IPS-NIHi11 (cell line): ENCODE measurements at regions not wholly inside any gene's neighbourhood (a gene's known extent, or its start where the extent isn't known, plus 50 kb on each side); places are given as distances from the start of the nearest gene placed in this dataset.
"Not testable (repeated sequence)": the region's sequence is repeated elsewhere in the genome, so short reads cannot be mapped to it uniquely, and the experiment has no call there.

Experiments used
- DNase-seq: peaks from one replicate; pipeline ENCODE4 v3.0.0; 2012; ENCODE audit warnings: mixed read lengths, low spot score

DNA sequence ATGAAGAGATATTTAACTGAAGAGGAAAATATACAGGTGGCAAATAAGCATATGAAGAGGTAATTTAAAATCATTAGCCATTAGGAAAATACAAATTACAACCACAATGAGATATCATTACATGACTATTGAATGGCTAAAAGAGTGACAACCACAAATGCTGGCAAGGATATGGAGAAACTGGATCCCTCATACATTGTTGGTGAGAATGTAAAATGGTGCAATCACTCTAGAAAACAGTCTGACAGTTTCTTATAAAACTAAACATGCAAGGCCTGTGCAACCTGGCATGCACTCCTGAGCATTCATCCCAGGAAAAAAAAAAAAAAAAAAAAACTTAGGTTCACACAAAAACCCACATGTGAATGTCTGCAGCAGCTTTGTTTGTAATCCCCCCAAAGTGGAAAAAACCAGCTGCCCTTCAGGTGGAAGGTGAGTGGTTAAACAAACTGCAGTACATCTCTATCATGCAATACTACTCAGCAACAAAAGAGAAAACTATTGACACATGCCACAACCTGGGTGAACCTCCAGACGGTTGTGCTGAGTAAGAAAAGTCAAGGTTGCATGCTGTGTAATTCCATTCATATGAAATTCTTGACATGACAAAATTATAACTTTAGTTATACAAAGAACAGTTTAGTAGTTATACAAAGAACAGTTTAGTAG is 189.2 kb upstream of the IRF2BP2 start:
- DNase-seq: not testable (repeated sequence)

DNA sequence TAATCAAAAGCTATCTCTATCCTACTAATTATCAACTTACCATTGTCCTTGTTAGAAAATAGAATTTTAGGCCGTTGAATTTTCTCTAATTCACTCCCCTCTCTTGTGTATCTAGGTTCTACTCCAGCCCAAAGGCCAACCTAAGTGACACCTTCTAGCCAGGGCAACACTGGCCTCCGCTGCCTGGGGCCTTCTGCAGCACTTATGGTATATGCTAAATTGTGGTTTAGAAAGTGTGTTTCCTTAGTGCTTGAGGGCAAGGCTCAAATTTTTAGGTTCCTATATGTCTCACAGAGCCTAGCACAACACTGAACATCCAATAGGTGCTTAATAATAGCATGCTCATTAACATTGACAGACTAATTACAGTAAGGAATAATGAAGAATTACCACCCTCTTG is 187.2 kb upstream of the IRF2BP2 start:
- DNase-seq: not testable (repeated sequence)

GRCh38 chr1:234796438-234796792 is 186.4 kb upstream of the IRF2BP2 start:
- not testable (repeated sequence) for DNase-seq

DNA sequence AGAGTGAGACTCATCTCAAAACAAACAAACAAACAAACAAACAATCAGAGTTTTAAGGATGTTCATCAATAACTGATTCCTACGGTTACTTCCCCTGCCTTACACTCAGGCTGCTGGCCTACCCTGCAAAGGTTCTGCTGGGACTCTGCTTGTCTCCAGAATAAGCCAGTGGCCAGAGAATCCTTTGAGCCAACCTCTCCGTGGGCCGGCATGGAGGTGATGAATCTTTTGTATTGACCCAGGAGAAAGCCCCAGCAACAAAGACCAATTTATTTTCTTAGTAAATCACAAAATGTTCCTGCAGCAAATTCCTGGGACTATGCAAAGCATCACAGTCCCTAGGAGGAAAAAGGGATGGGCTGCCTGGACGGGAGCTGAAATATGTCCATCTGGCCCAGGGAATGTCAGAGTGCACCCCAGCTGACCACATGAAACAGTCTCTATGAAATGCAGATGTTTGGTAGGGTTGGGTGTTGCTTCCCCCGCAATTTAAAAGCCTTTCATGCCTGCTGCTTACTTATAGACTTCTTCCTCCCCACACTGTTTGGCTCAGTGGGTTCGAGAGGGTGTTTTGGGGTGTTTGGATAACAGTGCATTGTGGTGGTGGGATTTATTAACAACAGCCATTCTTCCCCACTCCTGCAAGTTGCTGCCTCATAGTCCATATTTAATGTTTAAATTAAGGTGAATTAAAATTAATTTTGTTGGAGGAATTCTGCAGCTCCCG is 185.9 kb upstream of the IRF2BP2 start:
- not testable (repeated sequence) for DNase-seq

DNA sequence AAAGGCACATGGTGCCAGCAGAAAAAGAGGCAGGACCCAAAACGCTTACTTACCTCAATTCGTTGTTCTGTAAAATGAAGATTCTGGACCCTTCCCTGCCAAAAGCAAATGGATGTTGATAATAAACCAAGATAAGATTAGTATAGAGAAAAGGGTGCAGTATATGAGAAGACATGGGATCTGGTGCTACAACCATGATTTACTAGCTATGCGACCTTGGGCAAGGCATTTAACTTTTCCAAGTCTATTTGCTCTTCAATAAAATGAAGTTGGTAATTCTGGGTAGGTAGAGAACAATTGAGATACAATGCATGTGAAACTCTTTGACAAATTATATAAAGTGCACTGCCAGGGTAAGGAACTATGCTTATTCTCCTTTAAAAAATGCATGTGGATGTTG is 185.0 kb upstream of the IRF2BP2 start:
- not testable (repeated sequence) for DNase-seq

DNA sequence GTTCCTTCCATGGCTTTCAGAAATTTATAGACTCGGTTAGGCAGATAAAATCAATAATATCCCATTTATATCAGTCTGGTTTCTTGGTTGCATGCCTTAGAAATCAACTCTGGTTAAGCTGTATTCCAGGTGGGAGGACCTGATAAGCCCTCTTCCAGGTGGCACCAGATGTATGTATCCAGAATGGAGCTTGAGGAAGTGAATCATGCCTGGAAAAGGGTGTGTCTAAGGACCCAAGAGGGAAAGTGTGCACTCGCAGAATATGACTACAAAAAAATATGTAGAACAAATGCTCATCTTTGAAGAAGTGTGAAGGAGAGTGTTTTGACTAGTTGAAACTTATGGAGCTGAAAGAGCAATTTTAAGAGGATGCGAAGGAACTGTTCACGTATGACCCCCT is 184.5 kb upstream of the IRF2BP2 start:
- not testable (repeated sequence) for DNase-seq

DNA sequence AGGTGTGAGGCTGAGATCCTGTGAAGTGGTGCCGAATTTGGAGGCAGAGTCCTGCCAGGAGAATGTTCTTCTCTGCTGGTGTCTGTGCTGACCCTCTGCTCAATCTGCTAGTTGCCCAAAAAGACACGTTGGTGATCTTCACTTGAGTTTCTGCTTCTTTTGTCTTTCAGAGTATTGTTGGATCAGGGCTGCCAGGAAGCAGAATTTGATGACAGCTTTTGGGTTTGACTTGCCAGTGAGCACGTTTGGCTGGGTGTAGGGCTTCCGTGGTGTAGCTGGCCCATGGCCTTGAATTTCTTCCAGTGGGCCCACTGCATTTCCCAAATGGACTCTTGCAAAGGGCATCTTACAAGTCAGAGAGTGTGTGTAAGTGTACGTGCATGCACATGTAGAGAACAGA is 183.9 kb upstream of the IRF2BP2 start:
- DNase-seq: not testable (repeated sequence)

DNA sequence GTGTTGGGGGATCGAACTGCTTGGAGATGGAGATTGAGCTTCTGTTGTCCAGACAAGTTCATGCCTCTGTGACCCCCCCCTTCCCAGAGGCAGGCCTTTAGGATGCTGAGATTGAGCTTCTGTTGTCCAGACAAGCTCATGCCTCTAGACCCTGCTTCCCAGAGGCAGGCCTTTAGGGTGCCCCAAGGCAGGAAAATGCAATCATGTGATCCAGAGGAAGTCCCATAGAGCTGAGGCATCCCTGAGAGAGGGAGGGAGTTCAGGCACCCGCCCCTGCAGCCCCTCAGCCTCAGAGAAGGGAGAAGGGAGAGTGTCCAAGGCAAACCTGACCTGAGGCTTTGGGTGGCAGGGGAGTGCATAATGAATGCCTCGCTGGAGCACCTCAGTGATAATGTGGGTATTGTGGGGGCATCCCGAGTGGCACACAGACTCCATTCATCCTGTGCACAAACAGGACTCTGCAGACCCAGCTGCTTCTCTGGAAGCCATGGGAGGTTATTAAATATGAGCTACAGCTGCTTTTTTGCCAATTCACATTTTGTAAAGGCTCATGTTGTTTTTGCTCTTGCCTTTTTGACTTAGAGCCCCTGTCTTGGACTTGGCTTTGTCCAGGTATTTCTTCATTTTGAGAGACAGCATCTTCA is 182.4 kb upstream of the IRF2BP2 start:
- DNase-seq: not testable (repeated sequence)

DNA sequence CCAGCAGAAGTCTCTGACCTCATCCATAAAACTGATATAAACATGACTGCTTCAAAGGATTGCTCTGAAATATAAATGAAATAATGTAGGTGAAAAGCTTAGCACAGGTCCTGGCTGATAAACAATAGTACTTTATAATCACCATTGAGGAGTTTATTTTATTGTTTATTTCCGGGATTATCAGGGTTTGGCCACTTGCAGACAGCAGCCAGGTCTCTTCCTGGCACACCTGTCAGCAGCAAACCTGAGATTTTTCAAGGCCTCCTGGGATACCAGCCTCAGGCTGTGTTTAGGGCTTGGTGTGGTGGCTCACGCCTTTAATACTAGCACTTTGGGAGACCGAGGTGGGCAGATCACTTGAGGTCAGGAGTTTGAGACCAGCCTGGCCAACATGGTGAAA is 181.6 kb upstream of the IRF2BP2 start:
- not testable (repeated sequence) for DNase-seq

DNA sequence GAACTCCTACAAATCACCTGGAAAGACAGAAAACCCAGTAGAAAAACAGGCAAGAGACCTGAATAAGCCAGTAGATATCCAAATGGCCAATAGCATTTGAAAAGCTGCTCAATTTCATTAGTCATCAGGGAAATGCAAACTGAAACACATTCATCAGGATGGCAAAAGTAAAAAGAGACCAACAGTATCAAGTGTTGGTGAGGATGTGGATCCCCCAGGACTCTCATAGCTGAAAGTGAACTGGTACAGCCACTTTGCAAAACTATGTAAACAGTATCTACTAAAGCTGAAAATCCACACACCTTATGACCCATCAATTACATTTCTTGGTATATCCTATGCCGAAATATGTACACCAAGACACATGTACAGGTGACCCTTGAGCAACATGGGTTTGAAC is 180.4 kb upstream of the IRF2BP2 start:
- not testable (repeated sequence) for DNase-seq

GRCh38 chr1:234787011-234787584 is 177.1 kb upstream of the IRF2BP2 start:
- DNase-seq: not testable (repeated sequence)

DNA sequence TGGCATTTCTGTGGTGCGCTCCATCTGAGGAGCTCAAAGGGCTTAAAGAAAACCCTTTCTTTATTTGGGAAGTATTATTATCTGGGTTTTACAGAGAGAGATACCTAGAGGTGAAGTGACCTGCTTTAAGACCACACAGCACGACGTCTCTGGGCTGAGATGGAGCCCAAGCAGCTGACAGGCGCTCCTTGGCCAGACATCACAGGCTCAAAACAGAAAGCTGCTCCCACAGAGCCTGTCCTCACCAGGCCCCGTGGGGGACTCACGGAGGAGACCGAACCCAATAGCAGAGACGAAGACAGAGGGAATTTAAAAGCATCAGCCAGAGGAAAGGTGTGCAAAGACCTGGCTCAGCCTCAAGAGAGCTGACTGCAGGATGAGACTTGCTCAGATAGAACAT is 175.9 kb upstream of the IRF2BP2 start:
- DNase-seq: not testable (repeated sequence)

GRCh38 chr1:234785471-234785919 is 175.5 kb upstream of the IRF2BP2 start:
- not testable (repeated sequence) for DNase-seq

DNA sequence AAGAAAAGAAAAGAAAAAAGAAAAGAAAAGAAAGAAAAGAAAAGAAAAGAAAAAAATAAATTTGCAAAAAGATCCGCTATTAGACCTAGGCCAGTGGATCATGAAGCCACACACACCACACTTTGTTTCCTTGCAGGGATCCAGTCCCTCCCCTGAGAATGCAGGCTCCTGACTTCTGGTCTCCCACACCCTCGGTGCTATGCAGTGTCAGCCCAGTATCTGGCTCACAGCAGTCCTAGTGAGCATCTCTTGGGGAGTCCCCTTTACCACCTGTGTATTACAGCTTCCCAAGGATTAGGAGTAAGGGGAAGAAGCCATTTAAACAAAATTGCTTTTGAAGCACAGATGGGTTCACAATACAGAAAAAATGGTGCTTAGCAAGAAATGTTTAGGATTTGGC is 174.1 kb upstream of the IRF2BP2 start:
- DNase-seq: not testable (repeated sequence)

- peak; percentile 62 for DNase-seq
Measured at GRCh38 chr1:234782791-234783190, 172.8 kb upstream of the IRF2BP2 start.

- DNase-seq: no peak
Measured at GRCh38 chr1:234782105-234782751, 172.2 kb upstream of the IRF2BP2 start.

DNA sequence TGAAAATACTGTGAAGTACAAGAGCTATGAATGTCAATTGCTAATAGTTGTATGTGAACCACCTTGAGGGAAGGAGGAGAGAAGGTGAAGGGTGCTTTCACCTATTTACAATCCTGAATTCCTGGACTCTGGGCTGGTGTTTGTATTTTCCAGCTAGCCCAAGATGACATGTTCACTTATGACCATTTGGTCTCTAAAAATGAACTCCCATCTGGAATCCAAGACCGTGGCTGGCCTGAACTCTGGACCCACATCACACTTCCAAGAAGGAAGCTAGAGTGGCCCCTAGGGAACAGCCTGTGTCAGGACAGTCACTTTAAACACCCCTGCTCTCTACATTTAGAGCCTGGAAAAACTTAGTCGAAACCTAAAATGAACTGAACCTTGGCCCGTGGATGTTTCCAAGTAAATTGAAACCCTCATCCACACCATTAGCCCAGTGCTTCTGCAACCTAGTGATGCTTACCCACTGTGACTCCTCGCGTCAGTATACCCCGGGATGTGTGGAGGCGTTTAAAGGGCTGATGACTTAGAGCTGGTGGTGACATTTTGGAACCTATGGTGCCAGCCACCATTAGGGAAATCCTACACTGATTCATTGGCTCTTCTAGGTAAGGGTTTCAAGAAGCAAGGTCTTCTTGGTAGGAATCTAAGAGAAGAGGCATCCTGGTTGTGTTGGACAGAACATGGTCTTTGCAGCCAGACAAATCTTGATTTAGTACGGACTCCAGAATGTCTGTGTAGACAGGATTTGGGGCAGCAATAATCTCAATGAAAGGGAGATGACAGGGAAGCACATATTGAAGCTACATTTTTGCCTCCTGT is 171.5 kb upstream of the IRF2BP2 start:
- DNase-seq: peak; percentile 42

DNA sequence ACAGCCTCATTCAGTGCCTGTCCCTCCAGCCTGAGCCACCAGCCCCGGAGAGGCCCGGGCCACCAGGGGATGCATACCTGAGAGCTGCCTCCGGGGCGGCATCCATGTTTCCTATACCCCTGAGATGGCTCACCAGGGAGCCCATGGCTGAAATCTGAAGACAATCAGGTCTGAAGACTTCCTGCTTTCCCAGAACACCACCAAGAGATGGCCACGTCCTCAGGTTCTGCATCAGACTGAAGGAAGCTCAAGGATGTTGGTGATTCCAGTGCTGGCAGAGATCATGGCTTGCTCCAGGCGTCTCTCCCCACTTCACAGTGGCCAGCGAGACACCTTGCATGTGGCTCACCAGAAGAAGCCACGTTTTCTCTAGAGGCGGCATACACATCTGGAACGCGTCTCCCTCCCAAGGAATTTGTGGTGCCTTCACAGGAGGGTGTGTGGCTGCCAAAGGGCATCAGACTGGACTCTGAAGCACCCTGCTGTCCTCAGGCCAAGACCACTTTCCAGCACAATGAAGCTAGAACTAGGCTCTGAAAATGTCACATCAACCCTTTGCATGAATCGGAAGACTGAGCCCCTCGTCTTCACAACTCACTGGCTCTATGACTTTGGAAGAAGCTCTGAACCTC is 170.7 kb upstream of the IRF2BP2 start:
- peak; percentile 47 for DNase-seq

GRCh38 chr1:234780112-234780511 is 170.1 kb upstream of the IRF2BP2 start:
- DNase-seq: no peak

- DNase-seq: not testable (repeated sequence)
Measured at GRCh38 chr1:234779600-234779999, 169.6 kb upstream of the IRF2BP2 start.

DNA sequence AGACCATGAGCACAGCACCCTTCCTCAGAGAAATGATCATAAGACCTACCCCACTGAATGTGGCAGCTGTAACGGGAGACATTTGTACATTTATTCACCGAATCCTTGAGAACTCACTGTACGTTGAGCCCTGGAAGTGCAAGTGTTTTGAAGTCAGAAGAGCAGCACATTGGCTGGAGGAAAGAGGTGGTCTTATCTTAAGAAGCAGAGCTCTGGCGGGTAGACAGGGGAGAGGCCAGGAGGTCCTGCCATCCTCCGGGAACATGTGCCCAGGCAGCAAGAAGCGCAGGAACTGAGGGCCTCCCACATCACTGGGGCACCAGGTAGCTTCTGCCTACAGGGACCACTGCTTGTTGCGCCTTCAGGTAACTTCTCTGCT is 169.2 kb upstream of the IRF2BP2 start:
- no peak for DNase-seq
